DMS53 treated with DMSO at 0.1 percent for 48 hours (cell line): ENCODE measurements at regions not wholly inside any gene's neighbourhood (a gene's known extent, or its start where the extent isn't known, plus 50 kb on each side); places are given as distances from the start of the nearest gene placed in this dataset.

Experiments
- DNase-seq: peaks from one replicate; lab custom pipeline; 2025; ENCODE audit not compliant: unreplicated experiment; lab: John Stamatoyannopoulos, UW

GRCh38 chr6:148652205-148652604 lies 94.6 kb upstream of the UST start:
- no peak for DNase-seq

GRCh38 chr6:148653138-148653776 lies 93.6 kb upstream of the UST start:
- DNase-seq = no peak

GRCh38 chr6:148657048-148657447 lies 89.8 kb upstream of the UST start:
- DNase-seq = no peak

- DNase-seq = no peak
Observed at GRCh38 chr6:148658681-148659430, 88.0 kb upstream of the UST start.

GRCh38 chr6:148667395-148667794 lies 79.4 kb upstream of the UST start:
- no peak for DNase-seq

- DNase-seq = no peak
Observed at GRCh38 chr6:148671085-148671484, 75.7 kb upstream of the UST start.

- no peak for DNase-seq
Observed at GRCh38 chr6:148671952-148672351, 74.9 kb upstream of the UST start.

GRCh38 chr6:148674306-148674705 lies 72.5 kb upstream of the UST start:
- no peak for DNase-seq

GRCh38 chr6:148677594-148678476 lies 69.0 kb upstream of the UST start:
- no peak for DNase-seq

- no peak for DNase-seq
Observed at GRCh38 chr6:148678682-148679081, 68.1 kb upstream of the UST start.

GRCh38 chr6:148681666-148682065 lies 65.2 kb upstream of the UST start:
- no peak for DNase-seq

- no peak for DNase-seq
Observed at GRCh38 chr6:148682252-148682651, 64.6 kb upstream of the UST start.

- no peak for DNase-seq
Observed at GRCh38 chr6:148682990-148683389, 63.8 kb upstream of the UST start.

- DNase-seq = no peak
Observed at GRCh38 chr6:148689168-148689567, 57.7 kb upstream of the UST start.

GRCh38 chr6:148693882-148694484 lies 52.8 kb upstream of the UST start:
- peak; percentile 35 for DNase-seq
